HG02938 (cell line): ENCODE measurements at regions not wholly inside any gene's neighbourhood (a gene's known extent, or its start where the extent isn't known, plus 50 kb on each side); places are given as distances from the start of the nearest gene placed in this dataset.

Source experiments
- ATAC-seq: cut with Tn5 transposase; IDR thresholded peaks from one replicate; pipeline ENCODE4 v1.9.1; 2021; ENCODE audit warnings: mild to moderate bottlenecking, moderate library complexity; ENCODE audit not compliant: unreplicated experiment

GRCh38 chr7:148950806-148951205, 66.7 kb upstream of the EZH2 start:
- ATAC-seq = no peak

- ATAC-seq = no peak
Observed at GRCh38 chr7:148944935-148945934, 61.1 kb upstream of the EZH2 start.

GRCh38 chr7:148941598-148942275, 57.6 kb upstream of the EZH2 start:
- peak; percentile 54 for ATAC-seq

GRCh38 chr7:148940702-148941597, 56.9 kb upstream of the EZH2 start:
- ATAC-seq = peak; percentile 57

GRCh38 chr7:148939128-148939755, 55.2 kb upstream of the EZH2 start:
- ATAC-seq = no peak

GRCh38 chr7:148935451-148935850, 51.4 kb upstream of the EZH2 start:
- ATAC-seq = no peak
